GM21529 (cell line): ENCODE measurements at regions not wholly inside any gene's neighbourhood (a gene's known extent, or its start where the extent isn't known, plus 50 kb on each side); places are given as distances from the start of the nearest gene placed in this dataset.
A peak's percentile ranks its signal among the peaks of the same experiment; 100 is the strongest.
"Not testable (repeated sequence)": the region's sequence is repeated elsewhere in the genome, so short reads cannot be mapped to it uniquely, and the experiment has no call there.

Source experiments
- ATAC-seq: cut with Tn5 transposase; IDR thresholded peaks from one replicate; pipeline ENCODE4 v1.9.1; 2021; ENCODE audit not compliant: unreplicated experiment

DNA sequence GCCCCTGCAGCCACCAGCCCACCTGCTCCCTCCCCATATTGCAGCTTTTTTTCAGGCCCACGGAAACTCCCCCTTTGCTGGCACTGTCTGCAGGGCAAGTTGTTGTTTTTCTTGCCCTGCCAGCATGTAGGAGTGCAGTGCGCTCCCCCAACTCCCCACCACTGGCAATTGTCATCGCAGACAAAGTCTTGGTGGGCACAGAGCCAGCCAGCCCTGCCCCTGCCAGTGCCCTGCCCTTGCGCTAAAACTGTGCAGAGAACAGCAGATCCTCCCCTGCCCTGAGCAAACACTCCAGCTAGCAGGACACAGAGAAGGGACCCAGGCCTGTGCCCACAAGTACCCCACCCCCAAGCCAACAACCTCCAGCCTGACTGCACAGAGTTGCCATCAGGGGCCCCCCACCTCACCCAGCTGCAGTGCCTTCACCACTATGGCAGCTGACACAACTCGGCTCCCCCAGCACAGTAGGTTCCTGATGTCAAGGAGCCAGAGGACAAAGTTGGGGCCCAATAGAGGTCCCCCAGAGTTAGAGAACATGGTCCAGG is 158.1 kb upstream of the ARHGAP42 start:
- no peak for ATAC-seq

- not testable (repeated sequence) for ATAC-seq
Measured at GRCh38 chr11:100531290-100531689, 155.8 kb upstream of the ARHGAP42 start.

- no peak for ATAC-seq
Measured at GRCh38 chr11:100536979-100537378, 150.1 kb upstream of the ARHGAP42 start.

DNA sequence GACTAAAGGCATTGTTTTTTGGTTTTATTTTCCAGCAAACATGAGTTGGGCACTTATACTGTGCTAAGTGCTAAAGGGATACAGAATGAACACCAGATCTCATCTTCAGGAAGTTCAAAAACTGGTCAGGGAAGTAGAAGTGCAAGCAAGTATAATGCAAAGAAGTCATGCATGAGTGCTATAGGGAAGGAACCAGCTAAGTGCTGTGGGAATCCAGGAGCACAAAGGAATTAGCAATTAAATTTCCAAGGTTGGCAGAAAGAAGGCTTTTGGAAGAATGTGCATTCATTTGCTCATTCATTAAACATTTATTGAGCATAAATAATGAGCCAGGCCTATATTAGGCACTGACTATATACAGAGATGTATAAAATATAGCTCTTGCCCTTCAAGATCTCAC is 143.7 kb upstream of the ARHGAP42 start:
- ATAC-seq: no peak

DNA sequence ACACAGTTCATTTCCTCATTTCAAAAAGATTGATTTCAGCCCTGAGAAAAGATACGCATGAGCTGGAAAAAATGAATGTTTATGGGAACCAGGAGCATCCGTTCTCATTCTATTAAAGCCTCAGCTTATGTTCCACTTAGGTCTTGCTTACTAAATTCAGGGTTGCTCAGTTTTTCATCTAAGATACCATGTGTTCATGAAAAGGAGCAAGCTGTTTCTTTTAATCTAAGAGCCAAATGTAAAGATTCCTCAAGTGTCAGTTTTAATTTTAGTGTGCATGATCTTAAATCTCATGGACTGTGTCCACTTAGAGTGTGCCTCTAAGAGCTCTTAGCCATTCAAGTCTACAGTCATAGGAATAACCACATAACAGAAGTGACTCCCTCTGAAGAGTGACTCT is 141.5 kb upstream of the ARHGAP42 start:
- no peak for ATAC-seq

GRCh38 chr11:100545970-100546369 is 141.1 kb upstream of the ARHGAP42 start:
- ATAC-seq: no peak

- ATAC-seq: no peak
Measured at GRCh38 chr11:100546714-100547113, 140.4 kb upstream of the ARHGAP42 start.

DNA sequence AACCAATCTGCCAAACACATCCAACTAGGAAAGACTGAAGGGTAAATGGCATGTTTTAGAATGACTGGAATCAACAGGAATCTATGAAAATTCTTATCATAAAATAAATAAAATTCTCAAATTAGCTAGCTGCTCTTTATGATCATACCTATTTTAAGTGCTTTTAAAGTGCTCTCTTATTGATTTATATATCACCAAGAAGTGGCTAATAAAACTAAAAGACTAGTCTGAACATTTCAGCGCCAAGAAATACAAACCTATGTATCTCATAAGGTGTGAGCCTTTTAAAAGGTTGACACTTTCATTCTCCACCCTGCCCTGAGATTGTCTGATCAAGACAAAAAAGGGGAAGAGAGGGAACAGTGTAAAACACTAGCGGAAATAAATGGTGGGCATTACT is 136.8 kb upstream of the ARHGAP42 start:
- ATAC-seq: no peak

DNA sequence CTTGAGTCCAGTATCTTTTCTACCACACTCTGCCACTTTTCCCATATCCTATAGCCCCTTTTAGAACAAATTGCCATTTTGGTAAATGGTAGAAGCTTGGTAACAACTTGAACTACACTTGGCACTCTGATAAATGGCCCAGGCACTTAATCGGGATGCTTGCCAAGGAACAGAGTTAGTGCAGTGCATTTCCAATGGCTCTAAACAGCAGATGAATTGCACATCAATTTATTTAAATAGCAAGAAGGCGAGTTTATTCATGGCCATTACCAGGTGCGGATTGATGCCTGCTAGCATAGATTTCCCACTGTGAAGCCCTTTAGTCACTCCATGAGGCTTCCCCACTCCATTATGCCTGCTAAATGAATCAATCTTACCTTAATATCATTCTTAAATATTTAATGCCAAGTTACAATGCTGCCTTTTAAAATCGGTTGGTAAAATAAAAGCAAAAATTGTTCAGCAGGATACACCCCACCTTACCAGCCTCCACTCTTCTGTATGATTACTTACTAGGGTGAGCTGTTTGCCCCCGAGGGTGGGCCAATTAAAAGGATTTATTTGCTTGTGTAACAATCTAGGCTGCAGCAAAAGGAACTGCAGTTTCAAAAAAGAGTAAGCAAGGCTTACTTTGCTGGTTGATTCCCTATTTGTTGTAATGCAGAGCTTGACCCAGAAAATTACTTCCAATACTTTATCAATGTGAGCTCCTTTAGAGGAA is 136.0 kb upstream of the ARHGAP42 start:
- no peak for ATAC-seq

DNA sequence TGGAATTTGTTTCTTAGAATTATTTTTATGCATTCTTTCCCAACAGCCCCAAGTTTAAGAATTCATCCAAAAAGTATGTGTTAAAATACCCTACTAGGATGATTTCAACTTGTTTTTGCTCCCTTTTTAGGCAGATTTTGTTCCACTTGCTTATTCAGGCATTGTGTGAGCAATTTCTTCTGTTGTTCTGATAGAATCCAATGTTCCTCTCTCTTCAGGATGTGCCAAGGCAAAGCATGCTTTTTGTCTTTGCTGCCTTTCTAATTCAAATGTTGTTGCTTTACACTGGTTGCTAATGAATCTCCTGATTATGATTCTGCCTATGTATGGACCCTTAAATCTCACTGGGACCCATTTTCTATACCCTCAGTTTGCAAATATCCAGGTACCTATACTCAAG is 131.2 kb upstream of the ARHGAP42 start:
- no peak for ATAC-seq

DNA sequence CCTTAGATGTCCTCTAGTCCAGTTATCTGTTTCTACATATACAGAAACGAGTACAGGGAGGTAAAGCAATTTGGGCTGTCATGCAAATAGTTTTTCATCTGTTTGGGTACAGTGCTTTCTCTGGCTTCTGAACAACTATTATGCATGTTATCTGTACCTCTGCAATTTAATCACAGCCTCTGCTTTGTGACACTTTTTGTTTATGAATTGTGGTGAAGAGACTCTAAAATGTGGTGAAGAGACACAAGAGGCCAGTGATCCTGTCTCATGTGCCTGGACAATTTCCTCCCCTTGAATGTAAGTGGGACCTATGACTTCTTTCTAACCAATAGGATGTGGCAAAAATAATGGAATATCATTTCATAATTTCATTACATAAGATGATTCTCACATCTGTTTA is 130.3 kb upstream of the ARHGAP42 start:
- no peak for ATAC-seq

DNA sequence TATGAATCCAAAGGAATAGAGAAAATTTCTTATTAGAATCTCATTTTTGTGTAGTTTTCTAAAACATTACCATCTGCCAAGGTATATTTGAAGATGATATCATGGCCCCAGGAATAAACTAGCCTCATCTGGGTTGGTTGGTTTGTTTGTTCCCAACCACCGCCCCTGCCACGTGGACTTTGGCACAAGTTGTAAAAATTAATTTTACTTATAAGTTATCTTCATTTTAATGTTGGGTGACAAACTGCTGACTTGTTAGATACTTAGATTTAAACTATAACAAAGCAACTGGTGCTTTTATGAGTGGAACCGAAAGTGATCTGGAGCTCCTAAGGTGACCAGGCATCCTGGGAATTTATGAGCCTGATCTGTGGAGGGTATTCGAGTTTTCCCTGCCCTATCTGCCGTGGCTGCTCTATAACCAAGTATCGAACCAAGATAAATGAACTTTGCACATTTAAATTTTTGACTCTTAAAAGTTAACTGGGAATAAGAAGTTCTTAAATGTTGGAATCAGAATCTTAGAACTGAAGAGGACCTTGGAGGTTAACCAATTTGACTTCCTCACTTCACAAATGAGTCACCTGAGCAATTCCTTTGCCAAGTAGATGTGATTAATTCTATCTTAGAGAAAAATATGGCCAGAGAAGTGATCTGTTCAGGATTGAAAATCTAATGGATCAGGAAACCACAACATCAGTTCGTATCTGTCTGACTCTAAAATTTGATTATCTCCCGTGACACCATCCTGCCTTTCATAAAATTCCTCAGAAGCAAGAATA is 129.1 kb upstream of the ARHGAP42 start:
- ATAC-seq: no peak

GRCh38 chr11:100560606-100561005 is 126.5 kb upstream of the ARHGAP42 start:
- ATAC-seq: no peak

DNA sequence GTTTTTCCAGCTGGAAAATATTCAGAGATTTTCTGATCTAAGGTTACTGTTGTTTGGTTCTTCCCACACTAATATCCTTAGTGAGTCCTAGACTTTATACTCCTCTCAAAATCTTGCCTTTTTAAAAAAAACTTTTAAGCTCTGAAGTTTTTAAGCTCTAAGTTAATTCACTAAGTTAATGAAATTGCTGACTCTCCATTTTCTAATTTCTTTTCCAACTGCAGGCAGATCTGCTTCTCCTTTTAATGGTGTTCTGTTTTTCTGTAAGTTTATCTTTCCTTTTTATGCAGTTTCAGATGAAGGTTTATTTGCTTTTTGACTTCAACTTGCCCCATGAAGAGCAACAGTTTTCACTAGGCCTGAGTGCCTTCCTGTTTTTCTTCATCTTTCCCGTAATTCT is 125.8 kb upstream of the ARHGAP42 start:
- no peak for ATAC-seq

GRCh38 chr11:100562128-100562527 is 125.0 kb upstream of the ARHGAP42 start:
- no peak for ATAC-seq

DNA sequence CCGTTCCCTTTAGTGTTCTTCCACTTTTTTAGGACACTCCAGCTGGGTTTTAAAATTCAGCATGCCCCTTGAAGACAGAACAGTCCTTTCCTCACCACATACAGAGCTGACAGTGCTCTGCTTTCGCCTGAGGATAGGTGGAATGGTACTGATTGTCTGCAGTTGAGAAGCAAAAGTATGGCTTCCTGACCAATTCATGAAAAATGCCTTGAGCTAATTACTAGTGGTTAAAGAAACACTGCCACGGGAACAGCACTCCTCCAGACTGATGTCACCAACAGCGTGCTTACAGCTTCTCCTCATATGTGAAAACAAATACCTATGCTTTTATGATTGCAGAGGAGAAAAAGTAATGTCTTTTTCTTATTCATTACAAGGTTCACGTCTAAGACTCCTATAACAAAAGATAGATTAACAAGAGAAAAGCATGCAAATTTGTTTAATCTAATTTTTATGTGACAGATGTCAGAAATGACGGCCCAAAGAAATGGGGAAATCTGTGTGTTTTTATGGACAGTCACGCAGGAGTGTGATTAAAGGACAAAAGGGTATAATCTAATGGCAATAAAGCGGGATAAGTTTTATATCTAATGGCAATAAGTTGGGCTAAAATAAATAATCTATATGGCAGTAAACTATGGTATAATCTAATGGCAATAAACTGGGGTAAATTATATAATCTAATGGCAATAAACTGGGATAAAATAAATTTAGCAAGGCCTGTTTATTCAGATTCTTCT is 123.4 kb upstream of the ARHGAP42 start:
- no peak for ATAC-seq

GRCh38 chr11:100573911-100574513 is 113.1 kb upstream of the ARHGAP42 start:
- no peak for ATAC-seq

DNA sequence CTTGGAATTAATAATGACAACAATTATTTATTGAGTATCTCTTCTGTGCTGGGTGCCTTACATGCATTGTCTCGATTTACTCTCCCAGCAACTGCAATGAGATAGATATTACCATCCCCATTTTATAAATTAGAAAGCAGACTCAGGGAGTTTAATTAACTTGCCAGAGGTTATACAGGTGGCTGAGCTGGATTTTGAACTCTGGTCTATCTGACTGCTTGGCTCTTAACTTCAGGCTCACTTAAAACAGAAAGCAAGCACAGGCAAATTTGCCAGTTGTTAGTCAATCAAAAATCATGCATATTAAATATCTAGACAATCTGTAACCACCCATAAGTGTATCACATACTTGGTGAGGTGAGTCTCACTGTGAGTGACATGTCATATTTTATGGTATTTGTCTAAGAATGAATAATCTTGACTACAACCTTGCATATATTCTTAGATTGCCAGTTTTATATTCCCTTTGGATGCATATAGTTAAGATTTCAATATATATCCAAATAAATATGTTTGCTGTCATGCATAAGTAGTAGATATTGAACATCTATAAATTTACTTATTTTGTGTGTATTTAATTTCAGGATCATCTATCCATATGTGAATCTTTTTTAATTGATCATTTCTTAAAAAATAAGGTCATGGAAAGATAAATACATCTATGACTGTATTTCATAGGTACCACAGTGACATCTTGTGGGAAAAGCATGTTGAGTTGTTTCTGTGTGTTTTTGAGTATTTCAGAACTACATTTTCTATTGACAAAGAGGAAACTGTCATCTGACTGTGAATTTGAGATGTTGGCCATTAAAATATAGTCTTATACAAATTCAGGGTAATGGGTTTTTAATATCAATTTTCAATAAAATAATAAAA is 112.0 kb upstream of the ARHGAP42 start:
- no peak for ATAC-seq

GRCh38 chr11:100575860-100576717 is 111.0 kb upstream of the ARHGAP42 start:
- ATAC-seq: peak; percentile 85
